ENCODE measurements at regions not wholly inside any gene's neighbourhood (a gene's known extent, or its start where the extent isn't known, plus 50 kb on each side); places are given as distances from the start of the nearest gene placed in this dataset.

- TF ChIP-seq EZH2phosphoT487 (IDR thresholded peaks at IDR 0.05): no peak
- TF ChIP-seq, protein P1, sequence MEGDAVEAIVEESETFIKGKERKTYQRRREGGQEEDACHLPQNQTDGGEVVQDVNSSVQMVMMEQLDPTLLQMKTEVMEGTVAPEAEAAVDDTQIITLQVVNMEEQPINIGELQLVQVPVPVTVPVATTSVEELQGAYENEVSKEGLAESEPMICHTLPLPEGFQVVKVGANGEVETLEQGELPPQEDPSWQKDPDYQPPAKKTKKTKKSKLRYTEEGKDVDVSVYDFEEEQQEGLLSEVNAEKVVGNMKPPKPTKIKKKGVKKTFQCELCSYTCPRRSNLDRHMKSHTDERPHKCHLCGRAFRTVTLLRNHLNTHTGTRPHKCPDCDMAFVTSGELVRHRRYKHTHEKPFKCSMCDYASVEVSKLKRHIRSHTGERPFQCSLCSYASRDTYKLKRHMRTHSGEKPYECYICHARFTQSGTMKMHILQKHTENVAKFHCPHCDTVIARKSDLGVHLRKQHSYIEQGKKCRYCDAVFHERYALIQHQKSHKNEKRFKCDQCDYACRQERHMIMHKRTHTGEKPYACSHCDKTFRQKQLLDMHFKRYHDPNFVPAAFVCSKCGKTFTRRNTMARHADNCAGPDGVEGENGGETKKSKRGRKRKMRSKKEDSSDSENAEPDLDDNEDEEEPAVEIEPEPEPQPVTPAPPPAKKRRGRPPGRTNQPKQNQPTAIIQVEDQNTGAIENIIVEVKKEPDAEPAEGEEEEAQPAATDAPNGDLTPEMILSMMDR (IDR thresholded peaks at IDR 0.05): no peak
- no peak for TF ChIP-seq EZH2 (IDR thresholded peaks at IDR 0.05)
Observed at GRCh38 chr1:22332424-22332717, 119.3 kb upstream of the ZBTB40 start.

Measured in neural progenitor cell (in vitro differentiated cells).